WERI-Rb-1 (cell line): ENCODE measurements at regions not wholly inside any gene's neighbourhood (a gene's known extent, or its start where the extent isn't known, plus 50 kb on each side); places are given as distances from the start of the nearest gene placed in this dataset.
"Not testable (repeated sequence)": the region's sequence is repeated elsewhere in the genome, so short reads cannot be mapped to it uniquely, and the experiment has no call there.

ENCODE experiments used
- DNase-seq: peaks from one replicate; pipeline ENCODE4 v3.0.0-alpha.2; 2020
- H3K27ac ChIP-seq: fragments of 250-450 bp; sonication (Bioruptor Pico); 2 replicates; pipeline ENCODE4 v1.5.1; 2020; ENCODE audit warnings: mild to moderate bottlenecking, moderate library complexity
- H3K27me3 ChIP-seq: fragments of 250-450 bp; sonication (Bioruptor Pico); 2 replicates; pipeline ENCODE4 v1.5.1; 2021; ENCODE audit warnings: mild to moderate bottlenecking, low read depth, moderate library complexity; ENCODE audit not compliant: insufficient read depth, severe bottlenecking
- H3K36me3 ChIP-seq: fragments of 250-450 bp; sonication (Bioruptor Pico); 2 replicates; pipeline ENCODE4 v1.5.1; 2020; ENCODE audit warnings: mild to moderate bottlenecking, moderate library complexity
- H3K4me3 ChIP-seq: 2 replicates; pipeline ENCODE4 v1.5.1; 2011; ENCODE audit warnings: low read depth, mild to moderate bottlenecking, control low read depth, low read length
- H3K9me3 ChIP-seq: fragments of 250-450 bp; sonication (Bioruptor Pico); 2 replicates; pipeline ENCODE4 v1.5.1; 2021; ENCODE audit warnings: mild to moderate bottlenecking, moderate library complexity; ENCODE audit not compliant: severe bottlenecking

GRCh38 chr1:149157409-149157808, 54.1 kb upstream of the NBPF9 start:
- not testable (repeated sequence) for H3K9me3 ChIP-seq, H3K36me3 ChIP-seq, H3K27me3 ChIP-seq, H3K27ac ChIP-seq, DNase-seq, H3K4me3 ChIP-seq

GRCh38 chr1:149158308-149158707, 55.0 kb upstream of the NBPF9 start:
- not testable (repeated sequence) for H3K36me3 ChIP-seq, DNase-seq, H3K9me3 ChIP-seq, H3K27me3 ChIP-seq, H3K27ac ChIP-seq, H3K4me3 ChIP-seq

GRCh38 chr1:149163063-149163444, 59.7 kb upstream of the NBPF9 start:
- not testable (repeated sequence) for H3K27ac ChIP-seq, H3K9me3 ChIP-seq, H3K4me3 ChIP-seq, H3K27me3 ChIP-seq, H3K36me3 ChIP-seq, DNase-seq

DNA sequence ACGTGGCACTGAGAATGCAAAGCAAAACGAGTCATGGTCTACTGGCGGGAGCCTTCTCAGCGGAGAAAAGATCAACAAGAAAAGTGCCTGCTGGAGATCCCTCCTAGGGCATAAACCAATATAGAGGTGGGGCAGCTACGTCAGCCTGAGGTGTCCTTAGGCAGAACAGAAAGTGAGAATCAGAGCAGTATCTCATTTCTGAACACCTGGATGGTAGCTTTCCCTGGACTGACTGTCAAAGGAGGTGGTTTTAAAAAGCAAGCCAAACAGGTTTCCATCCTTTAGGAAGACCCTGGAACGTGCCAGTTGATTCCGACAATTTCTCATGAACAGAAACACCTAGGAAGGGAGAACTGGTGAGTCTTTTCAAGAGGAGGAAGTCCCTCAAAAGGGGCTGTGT, 71.4 kb upstream of the NBPF9 start:
- H3K4me3 ChIP-seq, H3K27ac ChIP-seq, DNase-seq, H3K9me3 ChIP-seq, H3K36me3 ChIP-seq, H3K27me3 ChIP-seq: not testable (repeated sequence)

GRCh38 chr1:149175812-149176211, 72.5 kb upstream of the NBPF9 start:
- not testable (repeated sequence) for H3K27me3 ChIP-seq, H3K9me3 ChIP-seq, H3K27ac ChIP-seq, H3K36me3 ChIP-seq
- peak overlapping the region; percentile 52 for H3K4me3 ChIP-seq
- peak; percentile 18 for DNase-seq

DNA sequence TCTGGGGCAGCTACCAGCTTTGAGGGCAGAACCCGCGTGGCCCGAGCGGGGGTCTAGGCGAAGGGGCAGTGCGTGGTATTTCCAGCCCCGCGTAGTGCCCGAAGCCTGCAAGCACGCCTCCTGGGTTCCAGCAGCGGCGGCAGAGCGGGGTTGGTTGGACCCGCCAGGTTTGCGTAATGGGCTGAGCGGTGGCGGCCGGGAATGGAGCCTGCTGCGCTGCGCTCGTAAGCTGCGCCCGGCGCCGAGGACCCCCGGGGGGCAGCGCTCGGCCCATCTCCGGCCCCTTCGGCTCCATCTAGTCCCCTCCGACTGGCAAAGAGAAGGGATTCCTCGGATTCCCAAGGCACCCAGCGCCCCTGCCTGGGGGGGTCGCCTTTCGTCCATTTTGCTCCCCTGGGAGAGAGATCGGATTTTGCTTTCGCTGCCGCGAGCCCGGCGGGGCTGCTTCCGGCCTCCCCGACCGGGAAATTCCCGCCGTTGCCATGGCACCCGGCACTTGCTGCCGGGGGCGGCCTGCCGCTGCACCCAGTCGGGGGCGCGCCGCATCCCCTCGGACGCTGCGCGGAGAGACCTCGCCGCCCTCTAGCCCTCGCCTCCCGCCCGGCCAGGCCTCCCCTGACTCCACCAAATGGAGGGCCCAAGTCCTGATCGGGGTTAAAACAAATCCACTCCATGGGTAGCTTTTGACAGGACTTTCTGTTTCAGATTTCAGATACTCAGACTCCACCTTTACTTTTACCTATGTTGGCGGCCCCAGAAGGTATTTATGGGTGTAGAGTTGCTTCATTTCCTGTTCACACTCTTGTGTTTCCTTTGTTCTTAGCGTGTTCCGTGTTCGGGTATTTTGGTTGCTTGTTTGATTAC, 73.3 kb upstream of the NBPF9 start:
- Histone ChIP-seq H3K4me3 (peak overlapping the region; percentile 52), H3K27ac (peak overlapping the region; percentile 82)
- not testable (repeated sequence) for H3K36me3 ChIP-seq, H3K9me3 ChIP-seq, H3K27me3 ChIP-seq
- DNase-seq: peak; percentile 76

DNA sequence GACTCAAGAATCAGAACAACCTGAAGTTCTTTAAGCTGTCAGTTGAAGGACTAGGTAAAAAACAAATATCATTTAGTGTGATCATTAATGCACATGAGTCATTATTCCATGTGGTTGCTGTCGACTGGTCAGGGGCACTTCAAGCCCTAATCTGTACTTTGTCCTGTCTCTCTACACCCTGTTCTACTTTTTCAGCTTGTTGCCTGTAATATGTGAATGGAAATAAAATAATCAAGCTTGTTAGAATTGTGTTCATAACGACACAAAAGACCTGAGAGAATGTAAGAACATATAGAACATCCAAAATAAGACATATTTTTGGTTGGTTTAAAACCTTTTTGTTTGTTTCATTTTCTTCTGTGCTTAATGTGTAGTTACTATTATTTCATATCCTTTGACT, 87.4 kb upstream of the NBPF9 start:
- not testable (repeated sequence) for H3K27ac ChIP-seq, H3K4me3 ChIP-seq, H3K36me3 ChIP-seq

DNA sequence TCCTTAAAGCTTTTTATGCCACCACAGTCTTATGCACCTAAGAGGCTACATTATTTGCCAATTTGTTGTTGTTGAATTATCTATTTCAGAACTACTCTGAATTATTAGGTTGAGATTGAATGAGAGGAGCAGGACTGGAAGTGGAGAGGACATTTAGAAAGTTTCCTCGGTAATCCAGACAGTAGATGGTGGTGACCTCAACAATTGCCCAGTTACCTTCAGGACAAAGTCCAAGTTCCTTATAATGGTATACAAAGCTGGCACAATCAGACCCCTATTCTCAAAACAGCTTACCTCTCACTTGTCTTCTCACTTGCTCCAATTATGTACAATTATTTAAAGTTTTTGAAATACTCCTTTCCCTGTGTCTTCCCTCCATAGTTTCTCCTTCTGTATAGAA, 93.3 kb upstream of the NBPF9 start:
- H3K36me3 ChIP-seq, H3K4me3 ChIP-seq, H3K27me3 ChIP-seq, DNase-seq, H3K9me3 ChIP-seq, H3K27ac ChIP-seq: not testable (repeated sequence)

More for the DNA sequence above, 87.4 kb upstream of the NBPF9 start:
- not testable (repeated sequence) for H3K27me3 ChIP-seq, DNase-seq, H3K9me3 ChIP-seq

GRCh38 chr1:149200567-149200966, 97.2 kb upstream of the NBPF9 start:
- not testable (repeated sequence) for H3K9me3 ChIP-seq, H3K4me3 ChIP-seq, H3K27ac ChIP-seq, H3K36me3 ChIP-seq, DNase-seq, H3K27me3 ChIP-seq

DNA sequence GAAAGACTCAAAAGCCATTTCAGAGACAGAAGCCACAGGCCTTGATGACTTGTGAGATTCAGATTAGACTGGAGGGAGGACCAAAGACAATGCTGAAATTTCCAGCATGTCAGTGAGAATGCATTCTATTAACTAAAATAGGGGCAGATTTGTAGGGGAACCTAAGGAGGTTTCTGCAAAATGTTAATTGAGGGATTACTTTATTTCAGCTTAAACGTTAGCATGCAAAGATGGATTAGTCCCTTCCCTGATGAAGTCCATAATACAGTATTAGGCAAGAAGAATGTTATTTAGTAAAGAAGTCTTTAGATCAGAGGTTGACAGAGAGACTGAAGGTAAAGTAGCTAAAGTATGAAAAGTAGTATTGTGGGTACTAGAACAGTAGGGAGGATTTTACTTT, 98.9 kb upstream of the NBPF9 start:
- not testable (repeated sequence) for H3K27ac ChIP-seq, H3K36me3 ChIP-seq, H3K9me3 ChIP-seq, DNase-seq, H3K4me3 ChIP-seq, H3K27me3 ChIP-seq

- DNase-seq, H3K4me3 ChIP-seq, H3K9me3 ChIP-seq: not testable (repeated sequence)
These were observed 101.0 kb upstream of the NBPF9 start for GRCh38 chr1:149204396-149204795.

GRCh38 chr1:149208836-149209235, 105.5 kb upstream of the NBPF9 start:
- H3K9me3 ChIP-seq, H3K27me3 ChIP-seq, H3K4me3 ChIP-seq, H3K36me3 ChIP-seq, H3K27ac ChIP-seq, DNase-seq: not testable (repeated sequence)

More at GRCh38 chr1:149204396-149204795, 101.0 kb upstream of the NBPF9 start:
- not testable (repeated sequence) for H3K27ac ChIP-seq, H3K36me3 ChIP-seq, H3K27me3 ChIP-seq

DNA sequence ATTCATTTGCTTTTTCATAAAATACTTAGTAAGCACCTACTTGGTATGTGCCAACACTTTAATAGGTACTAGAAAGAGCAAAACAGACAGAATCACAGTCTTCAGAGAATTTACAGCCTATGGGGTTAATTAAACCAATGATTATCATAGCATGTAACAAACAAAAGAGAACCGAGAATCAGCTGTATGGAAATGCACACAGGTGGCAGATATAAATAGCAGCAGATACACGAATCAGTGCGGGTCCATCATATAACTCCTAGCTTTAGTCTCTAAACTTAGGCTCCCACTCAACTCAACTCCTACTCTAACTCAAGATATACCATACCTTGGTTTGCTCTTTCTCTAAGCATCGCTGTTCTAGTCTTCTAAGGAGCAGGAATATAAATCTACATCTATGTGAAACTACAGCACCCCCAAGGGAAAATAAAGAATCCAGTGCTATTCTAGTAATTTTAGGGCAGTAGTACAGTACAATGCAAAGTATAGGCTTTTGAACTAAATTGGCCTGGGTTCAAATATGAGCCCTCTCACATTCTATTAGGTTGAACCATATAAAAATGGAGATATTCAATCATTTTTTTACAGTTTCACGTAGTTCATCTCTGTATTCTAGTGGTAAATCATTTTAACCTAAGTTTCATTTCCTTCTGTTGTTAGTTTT, 108.5 kb upstream of the NBPF9 start:
- H3K27ac ChIP-seq, H3K9me3 ChIP-seq, H3K27me3 ChIP-seq, DNase-seq, H3K4me3 ChIP-seq, H3K36me3 ChIP-seq: not testable (repeated sequence)

DNA sequence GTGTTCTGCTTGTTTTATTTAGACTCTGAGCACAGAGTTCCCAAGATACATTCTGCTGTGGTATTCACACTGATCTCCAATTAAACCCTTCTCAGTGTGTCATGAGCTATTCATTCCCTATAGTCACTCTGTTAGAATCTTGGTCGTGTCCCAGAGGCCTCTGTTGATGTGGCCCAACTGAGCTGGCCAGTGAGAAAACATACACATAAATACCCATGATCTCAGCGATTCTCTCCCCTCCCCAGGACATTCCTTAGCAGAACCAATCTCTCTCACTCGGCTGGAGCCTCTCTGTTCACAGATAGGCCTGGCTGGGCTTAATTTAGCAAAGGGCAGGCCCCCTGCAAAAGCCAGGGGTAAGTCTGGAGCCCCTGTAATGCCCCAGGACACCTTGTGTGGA, 109.6 kb upstream of the NBPF9 start:
- H3K4me3 ChIP-seq, H3K36me3 ChIP-seq, DNase-seq, H3K27ac ChIP-seq, H3K9me3 ChIP-seq, H3K27me3 ChIP-seq: not testable (repeated sequence)

DNA sequence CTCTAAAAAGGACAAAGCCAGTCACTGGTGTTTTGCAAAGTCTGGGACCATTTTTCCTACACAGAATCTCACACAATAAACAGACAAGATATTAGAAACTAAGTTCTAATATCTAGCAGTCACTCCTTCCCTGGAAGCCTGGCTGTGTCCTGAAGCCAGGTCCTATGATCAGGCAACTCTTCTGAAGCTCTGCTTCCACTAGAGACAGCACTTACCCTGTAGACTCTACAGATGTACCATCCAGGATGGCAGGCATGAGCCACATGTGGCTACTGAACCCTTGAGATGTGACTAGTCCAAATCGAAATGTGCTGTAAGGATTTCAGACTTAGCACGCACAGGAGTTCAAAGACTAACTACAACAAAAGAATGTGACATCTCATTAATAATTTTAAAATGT, 110.3 kb upstream of the NBPF9 start:
- DNase-seq, H3K9me3 ChIP-seq, H3K4me3 ChIP-seq, H3K27me3 ChIP-seq, H3K27ac ChIP-seq, H3K36me3 ChIP-seq: not testable (repeated sequence)
